Esophagus muscularis mucosa (tissue), 4 donors: ENCODE measurements at regions not wholly inside any gene's neighbourhood (a gene's known extent, or its start where the extent isn't known, plus 50 kb on each side); places are given as distances from the start of the nearest gene placed in this dataset.

Source experiments
- CTCF ChIP-seq, 3 experiments: fragments of 200-600 bp in 2 of 3; fragments of 450-650 bp in 1 of 3; sonication (generic) in 2 of 3; IDR thresholded peaks; one replicate each; pipeline ENCODE4 v1.5.1; 2017 to 2019; ENCODE audit warnings: antibody characterized with exemption in 3 of 3, mild to moderate bottlenecking in 2 of 3, moderate library complexity in 1 of 3
- EP300 ChIP-seq: sonication (generic); formaldehyde crosslinking; IDR thresholded peaks from one replicate; pipeline ENCODE4 v1.6.1; 2017; ENCODE audit warnings: antibody characterized with exemption
- POLR2AphosphoS5 ChIP-seq, 2 donors: sonication (generic); formaldehyde crosslinking; IDR thresholded peaks; one replicate each; pipeline ENCODE4 v1.6.1; 2017; ENCODE audit warnings: antibody characterized with exemption in 2 of 2

- TF ChIP-seq EP300, result no peak
- TF ChIP-seq CTCF (IDR thresholded peaks at IDR 0.05), result no peak
- TF ChIP-seq POLR2AphosphoS5 (IDR thresholded peaks at IDR 0.05), result no peak
Measured at GRCh38 chr15:39118510-39118909, 462.4 kb upstream of the THBS1 start.
